ENCODE measurements at regions not wholly inside any gene's neighbourhood (a gene's known extent, or its start where the extent isn't known, plus 50 kb on each side); places are given as distances from the start of the nearest gene placed in this dataset.

GRCh38 chr12:42020226-42020625 lies 124.4 kb downstream of the GXYLT1 start:
- TF ChIP-seq POLR2AphosphoS5 (IDR thresholded peaks at IDR 0.05; ENCODE audit: borderline replicate concordance, low read depth, low read length) (no peak), EZH2 (IDR thresholded peaks at IDR 0.05) (no peak)

Data from SK-N-MC (cell line).